Ishikawa (cell line): ENCODE measurements at regions not wholly inside any gene's neighbourhood (a gene's known extent, or its start where the extent isn't known, plus 50 kb on each side); places are given as distances from the start of the nearest gene placed in this dataset.

Experiments used
- CEBPB ChIP-seq: IDR thresholded peaks from 2 replicates; pipeline ENCODE4 v1.6.1; 2012
- CREB1 ChIP-seq: IDR thresholded peaks from 2 replicates; pipeline ENCODE4 v1.6.1; 2012; ENCODE audit warnings: low read depth
- EGR1 ChIP-seq: IDR thresholded peaks from 2 replicates; pipeline ENCODE4 v1.6.1; 2012
- EP300 ChIP-seq: IDR thresholded peaks from 2 replicates; pipeline ENCODE4 v1.6.1; 2012; ENCODE audit warnings: borderline replicate concordance
- FOXM1 ChIP-seq: IDR thresholded peaks from 2 replicates; pipeline ENCODE4 v1.6.1; 2012; ENCODE audit warnings: low read depth, borderline replicate concordance
- NFIC ChIP-seq: IDR thresholded peaks from 2 replicates; pipeline ENCODE4 v1.6.1; 2012
- RAD21 ChIP-seq: IDR thresholded peaks from 2 replicates; pipeline ENCODE4 v1.6.1; 2012; ENCODE audit warnings: low read depth
- TAF1 ChIP-seq: IDR thresholded peaks from 2 replicates; pipeline ENCODE4 v1.6.1; 2012; ENCODE audit warnings: low read depth, mild to moderate bottlenecking
- TCF12 ChIP-seq: IDR thresholded peaks from 2 replicates; pipeline ENCODE4 v1.6.1; 2012; ENCODE audit warnings: low read depth
- TEAD4 ChIP-seq: IDR thresholded peaks from 2 replicates; pipeline ENCODE4 v1.6.1; 2012
- YY1 ChIP-seq: IDR thresholded peaks from 2 replicates; pipeline ENCODE4 v1.6.1; 2012; ENCODE audit warnings: low read depth
- ZBTB7A ChIP-seq: IDR thresholded peaks from 2 replicates; pipeline ENCODE4 v1.6.1; 2012; ENCODE audit warnings: low read depth
- TF ChIP-seq, protein P1 (sequence below): IDR thresholded peaks from 2 replicates; pipeline ENCODE4 v1.6.1; 2012
- TF ChIP-seq, protein P2 (sequence below): IDR thresholded peaks from 2 replicates; pipeline ENCODE4 v1.6.1; 2012; ENCODE audit warnings: low read depth, mild to moderate bottlenecking
- TF ChIP-seq, protein P3 (sequence below): IDR thresholded peaks from 2 replicates; pipeline ENCODE4 v1.6.1; 2012

DNA sequence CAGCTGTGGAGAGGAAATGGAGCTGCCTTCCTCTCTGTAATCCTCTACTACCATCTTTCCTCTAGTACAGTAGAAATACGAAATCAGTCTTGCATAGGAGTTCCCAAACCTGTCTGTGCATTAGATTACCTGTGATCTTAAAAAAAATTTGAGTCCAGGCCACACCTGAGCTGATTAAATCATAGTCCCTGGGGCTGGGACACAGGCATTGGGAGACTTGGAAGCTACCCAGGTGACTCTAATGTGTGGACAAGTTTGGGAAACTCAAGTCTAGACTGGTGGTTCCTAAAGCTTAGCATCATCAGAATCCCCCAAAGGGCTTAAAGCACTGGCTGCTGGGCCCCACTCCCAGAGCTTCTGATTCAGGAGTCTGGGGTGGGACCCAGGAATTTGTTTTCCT lies 152.7 kb upstream of the GLI3 start:
- TF ChIP-seq CREB1 (no peak), EP300 (no peak), TCF12 (no peak), ZBTB7A (no peak), CEBPB (no peak), TAF1 (no peak), NFIC (no peak)
- TF ChIP-seq, protein P1, sequence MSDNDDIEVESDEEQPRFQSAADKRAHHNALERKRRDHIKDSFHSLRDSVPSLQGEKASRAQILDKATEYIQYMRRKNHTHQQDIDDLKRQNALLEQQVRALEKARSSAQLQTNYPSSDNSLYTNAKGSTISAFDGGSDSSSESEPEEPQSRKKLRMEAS, result no peak
- TF ChIP-seq, protein P2, sequence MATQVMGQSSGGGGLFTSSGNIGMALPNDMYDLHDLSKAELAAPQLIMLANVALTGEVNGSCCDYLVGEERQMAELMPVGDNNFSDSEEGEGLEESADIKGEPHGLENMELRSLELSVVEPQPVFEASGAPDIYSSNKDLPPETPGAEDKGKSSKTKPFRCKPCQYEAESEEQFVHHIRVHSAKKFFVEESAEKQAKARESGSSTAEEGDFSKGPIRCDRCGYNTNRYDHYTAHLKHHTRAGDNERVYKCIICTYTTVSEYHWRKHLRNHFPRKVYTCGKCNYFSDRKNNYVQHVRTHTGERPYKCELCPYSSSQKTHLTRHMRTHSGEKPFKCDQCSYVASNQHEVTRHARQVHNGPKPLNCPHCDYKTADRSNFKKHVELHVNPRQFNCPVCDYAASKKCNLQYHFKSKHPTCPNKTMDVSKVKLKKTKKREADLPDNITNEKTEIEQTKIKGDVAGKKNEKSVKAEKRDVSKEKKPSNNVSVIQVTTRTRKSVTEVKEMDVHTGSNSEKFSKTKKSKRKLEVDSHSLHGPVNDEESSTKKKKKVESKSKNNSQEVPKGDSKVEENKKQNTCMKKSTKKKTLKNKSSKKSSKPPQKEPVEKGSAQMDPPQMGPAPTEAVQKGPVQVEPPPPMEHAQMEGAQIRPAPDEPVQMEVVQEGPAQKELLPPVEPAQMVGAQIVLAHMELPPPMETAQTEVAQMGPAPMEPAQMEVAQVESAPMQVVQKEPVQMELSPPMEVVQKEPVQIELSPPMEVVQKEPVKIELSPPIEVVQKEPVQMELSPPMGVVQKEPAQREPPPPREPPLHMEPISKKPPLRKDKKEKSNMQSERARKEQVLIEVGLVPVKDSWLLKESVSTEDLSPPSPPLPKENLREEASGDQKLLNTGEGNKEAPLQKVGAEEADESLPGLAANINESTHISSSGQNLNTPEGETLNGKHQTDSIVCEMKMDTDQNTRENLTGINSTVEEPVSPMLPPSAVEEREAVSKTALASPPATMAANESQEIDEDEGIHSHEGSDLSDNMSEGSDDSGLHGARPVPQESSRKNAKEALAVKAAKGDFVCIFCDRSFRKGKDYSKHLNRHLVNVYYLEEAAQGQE, result no peak
- TF ChIP-seq, protein P3, sequence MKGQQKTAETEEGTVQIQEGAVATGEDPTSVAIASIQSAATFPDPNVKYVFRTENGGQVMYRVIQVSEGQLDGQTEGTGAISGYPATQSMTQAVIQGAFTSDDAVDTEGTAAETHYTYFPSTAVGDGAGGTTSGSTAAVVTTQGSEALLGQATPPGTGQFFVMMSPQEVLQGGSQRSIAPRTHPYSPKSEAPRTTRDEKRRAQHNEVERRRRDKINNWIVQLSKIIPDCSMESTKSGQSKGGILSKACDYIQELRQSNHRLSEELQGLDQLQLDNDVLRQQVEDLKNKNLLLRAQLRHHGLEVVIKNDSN, result no peak

GRCh38 chr7:42385912-42386311 lies 148.9 kb upstream of the GLI3 start:
- TF ChIP-seq CREB1 (no peak), EP300 (no peak), ZBTB7A (no peak), RAD21 (no peak), TEAD4 (no peak), YY1 (no peak), CEBPB (no peak), NFIC (no peak)
- TF ChIP-seq, protein P2, result no peak
- TF ChIP-seq, protein P1, result no peak

- TF ChIP-seq EGR1 (no peak), CEBPB (no peak), ZBTB7A (no peak), FOXM1 (no peak), YY1 (no peak), CREB1 (no peak), EP300 (no peak), NFIC (no peak)
- TF ChIP-seq, protein P1, result no peak
- TF ChIP-seq, protein P2, result no peak
These were observed 144.2 kb upstream of the GLI3 start for GRCh38 chr7:42381161-42381560.

DNA sequence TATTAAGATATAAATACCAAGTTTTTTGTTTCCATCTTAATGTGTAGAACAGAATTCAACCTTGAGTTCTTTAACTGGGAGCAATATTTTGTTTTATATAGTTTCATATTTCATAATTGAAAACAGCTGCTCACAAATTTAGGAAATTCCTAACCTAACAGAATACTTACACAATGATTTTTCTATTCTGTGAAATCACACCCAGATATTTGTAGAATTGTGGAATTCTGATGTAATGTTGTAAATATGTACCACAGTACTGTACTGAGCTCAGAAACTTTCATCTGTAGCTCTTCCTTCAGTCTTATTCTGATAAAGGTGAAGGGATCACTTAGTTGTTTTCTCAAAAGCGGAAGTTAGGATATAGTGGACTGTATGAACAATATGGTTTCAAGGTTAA lies 143.4 kb upstream of the GLI3 start:
- TF ChIP-seq TAF1 (no peak), FOXM1 (no peak), RAD21 (no peak)

DNA sequence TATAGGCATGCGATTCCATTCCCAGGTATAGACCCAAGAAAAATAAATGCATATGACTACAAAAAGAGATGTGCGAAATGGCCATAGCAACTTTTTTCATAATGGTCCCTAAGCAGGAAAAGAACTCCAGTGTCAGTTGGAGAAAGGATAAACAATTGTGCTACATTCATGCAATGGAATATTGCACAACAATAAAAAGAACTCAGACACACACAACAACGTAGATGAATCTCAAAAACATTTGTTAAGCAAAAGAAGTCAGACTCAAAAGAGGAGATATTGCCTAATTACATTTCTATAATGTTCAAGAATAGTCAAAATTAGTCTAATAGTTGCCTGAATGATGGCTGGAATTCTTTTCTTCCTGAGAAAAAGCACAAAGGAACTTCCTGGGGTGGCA lies 141.1 kb upstream of the GLI3 start:
- no peak for TF ChIP-seq NFIC
- no peak for TF ChIP-seq YY1
- no peak for TF ChIP-seq EP300
- no peak for TF ChIP-seq TCF12
- TF ChIP-seq CEBPB, result no peak
- TF ChIP-seq, protein P1, result no peak
- TF ChIP-seq RAD21, result no peak
- TF ChIP-seq, protein P3, result no peak
- TF ChIP-seq FOXM1, result no peak
- no peak for TF ChIP-seq TAF1
- TF ChIP-seq, protein P2, result no peak
- no peak for TF ChIP-seq EGR1
- TF ChIP-seq TEAD4, result no peak
- TF ChIP-seq ZBTB7A, result no peak
- TF ChIP-seq CREB1, result no peak
